Neural crest cell (in vitro differentiated cells): ENCODE measurements at regions not wholly inside any gene's neighbourhood (a gene's known extent, or its start where the extent isn't known, plus 50 kb on each side); places are given as distances from the start of the nearest gene placed in this dataset.
"Not testable (repeated sequence)": the region's sequence is repeated elsewhere in the genome, so short reads cannot be mapped to it uniquely, and the experiment has no call there.

Experiments
- DNase-seq: peaks from one replicate; pipeline ENCODE4 v3.0.0; 2021; ENCODE audit warnings: low read depth, mixed read lengths, low spot score
- H3K27ac Mint-ChIP-seq: one replicate; pipeline ENCODE4 v1.8.0; 2021; ENCODE audit warnings: mild to moderate bottlenecking, mixed read lengths; ENCODE audit not compliant: unreplicated experiment
- H3K27me3 Mint-ChIP-seq: 2 replicates; pipeline ENCODE4 v1.8.0; 2021; ENCODE audit warnings: low read depth, mild to moderate bottlenecking, mixed read lengths
- H3K36me3 Mint-ChIP-seq: 2 replicates; pipeline ENCODE4 v1.8.0; 2021; ENCODE audit warnings: low read depth, mild to moderate bottlenecking, mixed read lengths
- H3K4me1 Mint-ChIP-seq: 2 replicates; pipeline ENCODE4 v1.8.0; 2021; ENCODE audit warnings: mixed read lengths
- H3K4me3 Mint-ChIP-seq: one replicate; pipeline ENCODE4 v1.8.0; 2021; ENCODE audit warnings: mild to moderate bottlenecking, mixed read lengths
- H3K9me3 Mint-ChIP-seq: 2 replicates; pipeline ENCODE4 v1.8.0; 2021; ENCODE audit warnings: mixed read lengths
- CTCF ChIP-seq: fragments of 200-600 bp; sonication (generic); conservative IDR thresholded peaks from 2 replicates; pipeline ENCODE4 v1.5.0; 2021; ENCODE audit warnings: antibody characterized with exemption, mild to moderate bottlenecking

GRCh38 chr13:65719831-65720230 lies 1510.3 kb downstream of the PCDH9 start:
- Mint-ChIP-seq H3K4me3 (no peak overlapping the region), H3K36me3 (peaks cover 6% of the 10 kb centered on the region), H3K27me3 (no peaks in the 10 kb centered on the region), H3K27ac (no peak overlapping the region), H3K4me1 (no peaks in the 10 kb centered on the region), H3K9me3 (peaks cover 8% of the 10 kb centered on the region)
- TF ChIP-seq CTCF, result no peak
- DNase-seq, result no peak

GRCh38 chr13:65710514-65710913 lies 1519.6 kb downstream of the PCDH9 start:
- no peak for DNase-seq
- Mint-ChIP-seq H3K27ac (no peak overlapping the region), H3K36me3 (no peaks in the 10 kb centered on the region), H3K4me3 (no peak overlapping the region), H3K4me1 (no peaks in the 10 kb centered on the region), H3K27me3 (no peaks in the 10 kb centered on the region), H3K9me3 (no peaks in the 10 kb centered on the region)
- TF ChIP-seq CTCF, result no peak

- no peaks in the 10 kb centered on the region for H3K27me3 Mint-ChIP-seq
- no peaks in the 10 kb centered on the region for H3K4me1 Mint-ChIP-seq
- H3K36me3 Mint-ChIP-seq, result no peaks in the 10 kb centered on the region
- H3K9me3 Mint-ChIP-seq, result no peaks in the 10 kb centered on the region
- no peak for DNase-seq
- no peak overlapping the region for H3K4me3 Mint-ChIP-seq
- TF ChIP-seq CTCF, result no peak
- no peak overlapping the region for H3K27ac Mint-ChIP-seq
Measured at GRCh38 chr13:65697843-65698242, 1532.3 kb downstream of the PCDH9 start.

GRCh38 chr13:65679240-65679639 lies 1550.9 kb downstream of the PCDH9 start:
- peaks cover 3% of the 10 kb centered on the region for H3K9me3 Mint-ChIP-seq
- TF ChIP-seq CTCF, result no peak
- H3K4me3 Mint-ChIP-seq, result no peak overlapping the region
- no peak overlapping the region for H3K27ac Mint-ChIP-seq
- H3K4me1 Mint-ChIP-seq, result no peaks in the 10 kb centered on the region
- DNase-seq, result no peak
- no peaks in the 10 kb centered on the region for H3K27me3 Mint-ChIP-seq
- peaks cover 3% of the 10 kb centered on the region for H3K36me3 Mint-ChIP-seq

GRCh38 chr13:65677906-65678305 lies 1552.2 kb downstream of the PCDH9 start:
- Mint-ChIP-seq H3K27ac (no peak overlapping the region), H3K4me3 (no peak overlapping the region), H3K4me1 (no peaks in the 10 kb centered on the region)

GRCh38 chr13:65675383-65675782 lies 1554.8 kb downstream of the PCDH9 start:
- not testable (repeated sequence) for DNase-seq, H3K4me3 Mint-ChIP-seq, H3K4me1 Mint-ChIP-seq, H3K27me3 Mint-ChIP-seq, H3K27ac Mint-ChIP-seq
- H3K36me3 Mint-ChIP-seq, result peaks cover 19% of the 10 kb centered on the region
- peaks cover 23% of the 10 kb centered on the region for H3K9me3 Mint-ChIP-seq

More at GRCh38 chr13:65677906-65678305, 1552.2 kb downstream of the PCDH9 start:
- no peak for DNase-seq
- H3K36me3 Mint-ChIP-seq, result peaks cover 10% of the 10 kb centered on the region
- H3K9me3 Mint-ChIP-seq, result peaks cover 12% of the 10 kb centered on the region
- no peak for TF ChIP-seq CTCF
- H3K27me3 Mint-ChIP-seq, result no peaks in the 10 kb centered on the region
